Kidney capillary endothelial cell (primary cell): ENCODE measurements at regions not wholly inside any gene's neighbourhood (a gene's known extent, or its start where the extent isn't known, plus 50 kb on each side); places are given as distances from the start of the nearest gene placed in this dataset.
"Not testable (repeated sequence)": the region's sequence is repeated elsewhere in the genome, so short reads cannot be mapped to it uniquely, and the experiment has no call there.

Experiments used
- DNase-seq: peaks from one replicate; pipeline ENCODE4 v3.0.0-alpha.2; 2018; ENCODE audit warnings: low spot score

DNA sequence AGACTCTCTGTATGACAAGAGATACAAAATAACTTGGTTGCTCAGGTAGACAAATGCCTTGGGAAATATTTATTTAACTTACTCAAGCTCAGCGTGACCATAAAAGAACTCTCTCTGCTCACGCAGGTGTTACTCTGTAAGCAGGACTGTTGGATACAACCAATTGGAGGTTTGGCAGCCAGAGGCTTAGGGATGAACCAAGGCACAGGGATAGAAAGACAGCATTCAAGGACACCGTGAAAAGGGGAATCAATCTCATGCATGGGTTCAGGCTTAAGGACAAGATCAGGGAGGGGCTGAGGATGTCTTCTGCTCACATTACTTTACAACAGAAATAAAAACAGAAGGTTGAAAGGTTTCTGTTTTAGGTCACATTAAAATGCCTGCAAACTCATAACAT lies 389.0 kb upstream of the BRINP1 start:
- no peak for DNase-seq

GRCh38 chr9:119739476-119739875 lies 370.2 kb upstream of the BRINP1 start:
- no peak for DNase-seq

DNA sequence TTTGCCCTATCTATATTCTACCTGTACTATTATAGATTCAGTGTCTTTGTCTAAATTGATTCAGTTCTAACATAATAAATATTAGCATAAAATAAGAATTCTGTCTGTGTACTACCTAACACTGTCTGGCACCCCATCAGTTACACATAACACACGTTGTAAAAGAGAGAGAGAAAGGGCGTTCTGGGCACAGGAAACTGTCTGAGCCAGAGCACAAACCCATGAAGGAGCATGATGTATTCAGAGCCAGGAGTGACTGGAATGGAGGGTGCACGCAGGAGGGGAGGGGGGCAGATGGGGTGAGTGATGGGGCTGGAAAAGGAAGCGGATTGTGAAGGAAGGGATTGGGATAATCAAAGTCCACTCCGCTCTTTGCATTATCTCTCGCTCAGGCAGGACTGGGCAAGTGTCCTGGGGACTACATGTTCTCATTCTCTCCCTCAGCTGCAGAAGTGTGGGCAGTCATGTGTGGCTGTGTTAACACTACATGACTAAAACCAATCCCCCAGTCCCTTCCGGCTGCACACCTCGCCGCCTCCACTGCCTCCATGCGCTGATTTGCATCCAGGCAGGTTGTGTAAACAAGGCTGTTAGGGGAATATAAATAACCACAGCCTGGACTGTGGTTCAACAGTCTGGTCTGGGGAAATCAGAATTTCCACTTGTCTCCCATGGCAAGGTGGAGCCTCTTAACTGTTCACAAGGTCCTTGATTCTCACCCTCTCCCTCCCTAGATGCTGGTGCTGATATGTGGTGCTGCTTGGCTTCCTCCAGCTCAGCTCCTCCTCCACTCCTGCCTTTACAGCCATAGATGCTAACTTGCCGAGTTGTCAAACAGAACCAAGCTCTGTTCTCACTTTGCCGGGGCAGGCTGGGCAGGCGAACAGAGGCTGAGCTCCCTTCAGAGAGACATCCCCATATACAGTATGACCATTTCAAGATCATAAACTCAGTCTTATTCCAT lies 367.5 kb upstream of the BRINP1 start:
- no peak for DNase-seq

GRCh38 chr9:119727988-119728387 lies 358.8 kb upstream of the BRINP1 start:
- no peak for DNase-seq

- DNase-seq = no peak
Measured at GRCh38 chr9:119726035-119726434, 356.8 kb upstream of the BRINP1 start.

DNA sequence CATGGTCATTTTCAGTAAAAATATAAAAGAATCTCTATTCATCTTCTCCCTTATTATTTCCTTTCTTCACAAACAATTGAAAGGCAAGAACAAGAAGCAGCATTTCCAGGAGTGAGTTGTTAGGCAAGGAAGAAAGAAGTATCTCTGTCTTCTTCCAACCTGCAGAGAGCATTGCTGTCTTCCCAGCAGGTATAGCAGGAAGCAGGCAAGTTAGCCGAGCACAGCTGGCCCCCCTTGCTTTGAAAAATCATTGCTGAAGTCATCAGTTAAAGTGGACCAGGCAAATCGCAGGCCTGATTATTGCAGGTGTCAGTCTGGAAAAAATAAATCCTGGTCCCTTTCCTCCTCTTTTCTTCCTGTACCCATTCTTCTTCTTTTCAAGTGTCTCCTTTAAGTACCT lies 353.1 kb upstream of the BRINP1 start:
- DNase-seq = no peak

- DNase-seq = no peak
Measured at GRCh38 chr9:119712325-119712724, 343.1 kb upstream of the BRINP1 start.

DNA sequence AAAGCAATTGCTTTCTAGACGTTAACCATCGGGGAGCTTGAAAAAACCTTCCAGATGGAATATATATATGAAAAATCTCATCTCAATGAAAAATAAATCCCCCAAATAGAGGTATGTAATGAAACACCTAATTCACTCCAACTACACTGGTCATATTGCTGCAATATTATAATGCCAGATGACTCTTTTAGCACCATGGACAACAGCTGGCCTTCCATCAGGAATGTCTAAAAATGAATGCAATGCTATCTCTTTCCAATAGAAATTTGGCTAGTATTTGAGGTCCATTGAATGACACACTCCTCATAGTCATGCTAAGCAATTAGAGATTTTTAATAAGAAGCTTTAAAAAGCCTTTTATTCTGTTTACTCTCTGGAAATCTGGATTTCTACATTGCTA lies 340.2 kb upstream of the BRINP1 start:
- no peak for DNase-seq

DNA sequence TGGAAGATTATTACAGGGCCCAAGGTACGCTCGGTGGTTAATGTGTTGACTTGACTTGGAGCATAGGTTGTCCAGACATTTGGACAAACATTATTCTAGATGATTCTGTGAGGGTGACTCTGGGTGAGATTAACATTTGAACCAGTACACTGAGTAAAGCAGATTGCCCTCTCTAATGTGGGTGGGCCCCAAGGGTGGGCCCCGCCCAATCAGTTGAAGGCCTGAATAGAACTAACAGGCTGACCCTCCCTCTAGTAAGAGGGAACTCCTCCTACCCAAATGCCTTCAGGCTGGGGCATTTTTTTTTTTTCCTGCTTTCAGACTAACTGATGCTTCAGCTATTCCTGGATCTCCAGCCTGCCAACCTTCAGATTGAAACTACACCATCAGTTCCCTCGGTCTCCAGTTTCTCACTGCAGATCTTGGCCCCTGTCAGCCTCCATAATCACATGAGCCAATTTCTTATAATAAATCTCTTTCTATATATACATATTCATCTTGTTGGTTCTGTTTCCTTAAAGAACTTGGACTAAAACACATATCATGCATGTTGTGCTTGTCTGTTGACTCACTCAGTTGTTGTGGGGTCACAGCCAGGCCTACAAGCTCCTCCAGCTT lies 338.1 kb upstream of the BRINP1 start:
- no peak for DNase-seq

- no peak for DNase-seq
Measured at GRCh38 chr9:119701651-119702050, 332.4 kb upstream of the BRINP1 start.

- DNase-seq = no peak
Measured at GRCh38 chr9:119698535-119698934, 329.3 kb upstream of the BRINP1 start.

- DNase-seq = no peak
Measured at GRCh38 chr9:119697996-119698395, 328.8 kb upstream of the BRINP1 start.

- DNase-seq = no peak
Measured at GRCh38 chr9:119689879-119690278, 320.6 kb upstream of the BRINP1 start.

GRCh38 chr9:119688547-119688946 lies 319.3 kb upstream of the BRINP1 start:
- DNase-seq = no peak

DNA sequence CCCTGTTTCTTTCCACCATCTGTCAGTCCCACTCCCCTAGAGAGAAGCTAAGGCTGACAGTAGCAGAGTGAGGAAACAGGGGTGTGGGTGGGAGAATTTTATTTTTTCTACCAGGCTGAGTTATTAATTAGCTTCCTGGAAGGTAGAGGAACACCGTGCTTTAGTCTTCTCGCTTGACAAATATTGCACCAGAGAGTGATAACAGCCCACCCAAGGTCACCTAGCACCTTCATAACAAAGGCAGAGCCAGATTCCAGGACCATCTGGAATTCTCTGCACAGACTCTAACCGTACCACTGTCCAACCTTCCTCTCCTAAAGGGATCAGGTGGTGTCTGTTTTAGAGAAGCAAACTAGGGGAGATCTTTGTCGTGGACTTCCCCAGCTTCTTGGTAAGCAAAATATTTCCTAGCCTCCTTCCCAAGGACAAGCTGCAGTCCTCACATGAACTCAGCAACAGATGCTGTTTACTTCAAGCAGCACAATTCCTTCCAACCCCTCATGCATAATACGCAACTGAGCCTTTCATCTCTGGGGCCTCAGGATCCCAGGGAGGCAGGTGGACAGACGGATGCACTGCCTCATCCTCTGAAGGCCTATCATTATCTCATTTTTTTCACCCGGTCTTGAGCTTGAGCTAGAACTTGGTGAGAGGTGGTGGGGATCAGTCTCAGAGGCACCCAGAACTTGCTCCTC lies 308.7 kb upstream of the BRINP1 start:
- DNase-seq = no peak

- no peak for DNase-seq
Measured at GRCh38 chr9:119675951-119676350, 306.7 kb upstream of the BRINP1 start.

DNA sequence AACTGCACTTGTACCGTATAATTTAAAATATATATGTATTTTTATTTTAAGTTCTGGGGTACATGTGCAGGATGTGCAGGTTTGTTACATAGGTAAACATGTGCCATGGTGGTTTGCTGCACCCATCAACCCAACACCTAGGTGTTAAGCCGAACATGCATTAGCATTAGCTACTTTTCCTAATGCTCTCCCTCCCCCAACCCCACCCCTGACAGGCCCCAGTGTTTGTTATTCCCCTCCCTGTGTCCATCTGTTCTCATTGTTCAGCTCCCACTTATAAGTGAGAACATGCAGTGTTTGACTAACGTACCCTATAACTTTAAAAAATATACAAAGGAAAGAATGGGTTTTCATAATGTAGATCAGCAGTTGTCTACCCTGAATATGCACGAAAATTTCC lies 303.5 kb upstream of the BRINP1 start:
- DNase-seq = not testable (repeated sequence)

- no peak for DNase-seq
Measured at GRCh38 chr9:119667916-119668315, 298.7 kb upstream of the BRINP1 start.

DNA sequence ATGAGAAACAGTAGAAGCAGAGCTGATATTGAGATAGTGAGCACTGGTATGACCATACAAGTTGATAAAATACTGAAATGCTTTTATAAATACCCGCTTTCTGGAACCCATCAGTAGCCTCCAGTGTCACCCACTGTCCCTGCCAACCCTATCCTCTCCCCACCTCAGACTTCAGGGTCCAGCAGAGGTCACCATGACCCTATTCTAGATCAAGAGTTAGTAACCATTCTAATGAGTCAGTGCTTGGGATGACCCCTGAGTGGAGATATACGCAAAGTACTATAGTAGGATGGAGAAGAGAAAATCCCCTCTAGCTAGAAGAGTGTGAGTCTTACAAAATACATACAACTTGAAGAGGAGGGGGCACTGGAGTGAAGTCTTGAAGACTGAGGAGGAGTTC lies 297.9 kb upstream of the BRINP1 start:
- DNase-seq = no peak

DNA sequence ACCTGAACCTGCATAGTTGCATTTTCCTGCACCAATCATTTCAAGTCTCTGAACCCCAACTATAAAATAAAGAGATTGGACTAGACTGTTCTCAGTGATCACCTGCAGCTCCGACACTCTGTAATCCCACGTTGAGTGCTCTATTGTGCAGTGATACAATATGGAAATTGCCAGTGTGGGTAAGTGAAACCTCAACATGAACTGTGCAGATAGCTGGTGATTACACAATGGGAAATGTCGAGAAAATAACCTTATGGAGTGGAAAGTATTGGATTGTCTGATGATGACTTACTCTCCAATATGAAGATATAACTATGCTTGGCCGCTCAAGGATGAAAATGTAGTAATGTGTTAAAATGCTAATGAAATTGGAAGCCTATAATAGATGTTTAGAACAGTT lies 293.1 kb upstream of the BRINP1 start:
- DNase-seq = no peak

DNA sequence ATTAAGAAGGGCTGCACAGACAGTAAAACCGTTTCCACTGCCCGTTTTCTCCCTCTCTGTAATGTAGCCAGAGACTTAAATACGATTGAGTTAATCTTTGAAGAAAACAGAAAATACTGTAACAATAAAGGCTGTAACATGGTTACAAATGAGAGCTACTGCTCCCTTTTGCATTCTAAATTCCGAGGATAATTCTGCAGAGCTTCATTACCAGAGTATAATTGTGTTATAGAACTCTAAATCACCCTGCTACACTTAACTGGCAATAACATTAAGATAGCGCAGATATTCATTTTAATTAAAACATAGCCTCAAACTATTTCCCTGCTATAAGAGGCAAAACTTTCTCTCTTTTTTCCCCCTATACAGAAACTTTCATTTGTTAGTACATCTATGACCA lies 283.7 kb upstream of the BRINP1 start:
- DNase-seq = no peak

DNA sequence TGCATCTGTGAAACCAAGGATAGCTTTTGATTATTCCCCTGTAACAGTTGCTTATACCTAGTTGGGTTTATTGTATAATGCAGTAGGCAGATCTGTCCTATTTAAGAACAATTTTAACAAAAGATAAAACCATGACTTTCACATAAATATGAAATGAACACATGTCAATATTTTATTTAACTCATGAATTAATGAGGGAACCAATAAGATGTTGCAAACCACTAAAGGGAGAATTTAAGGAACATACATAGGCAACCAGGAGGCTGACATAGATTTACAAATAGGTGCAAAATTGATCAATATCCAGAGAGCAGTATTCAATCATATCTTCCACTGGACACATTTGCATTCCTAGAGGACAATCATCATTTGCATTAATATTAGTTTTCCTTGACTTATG lies 280.0 kb upstream of the BRINP1 start:
- DNase-seq = no peak
